B cell (primary cell): ENCODE measurements at regions not wholly inside any gene's neighbourhood (a gene's known extent, or its start where the extent isn't known, plus 50 kb on each side); places are given as distances from the start of the nearest gene placed in this dataset.

Experiments
- ATAC-seq: fragments of 200-7000 bp; cut with Tn5 transposase; one replicate; pipeline ENCODE4 v1.10.0; 2021; ENCODE audit warnings: low read depth, mild to moderate bottlenecking, moderate number of reproducible peaks, moderate library complexity
- CTCF ChIA-PET: fragments of 350-600 bp; sonication (Branson Sonifier 250); formaldehyde crosslinking; loops from one replicate; lab custom pipeline; 2021; ENCODE audit warnings: antibody characterized with exemption, inconsistent platforms; lab: Charles Lee
- POLR2A ChIA-PET: fragments of 350-600 bp; sonication (Branson Sonifier 250); formaldehyde crosslinking; loops from one replicate; lab custom pipeline; 2021; ENCODE audit warnings: antibody characterized with exemption; lab: Charles Lee
- DNase-seq: peaks from one replicate; pipeline ENCODE4 v3.0.0; 2013
- H2AFZ ChIP-seq: 2 replicates; pipeline ENCODE4 v1.6.1; 2012; ENCODE audit warnings: mild to moderate bottlenecking, low read depth, low read length; ENCODE audit not compliant: insufficient read depth, poor library complexity, severe bottlenecking
- H3K27ac ChIP-seq, 2 donors: 1 replicate in 1 of 2; 2 replicates in 1 of 2; pipeline ENCODE4 v1.5.1; 2012 to 2013; ENCODE audit warnings: low read length in 2 of 2, mild to moderate bottlenecking in 2 of 2, moderate library complexity in 1 of 2
- H3K27me3 ChIP-seq, 4 experiments: fragments of 200-600 bp in 1 of 4; sonication (generic) in 1 of 4; replicated peaks in 1 of 4; 1 replicate in 2 of 4; 2 replicates in 2 of 4; pipeline versions ENCODE4 v1.6.1 to v1.7.0; 2013 to 2016; ENCODE audit warnings: low read length in 3 of 4, mild to moderate bottlenecking in 2 of 4, mixed read lengths in 1 of 4, moderate library complexity in 1 of 4; ENCODE audit not compliant: insufficient read depth in 4 of 4, control insufficient read depth in 3 of 4; ENCODE audit errors: control extremely low read depth in 1 of 4
- H3K36me3 ChIP-seq, 2 experiments: replicated peaks in 1 of 2; 1 replicate in 1 of 2; 2 replicates in 1 of 2; pipeline versions ENCODE4 v1.6.1 to v1.7.1; 2013; ENCODE audit warnings: low read length in 1 of 2; ENCODE audit not compliant: insufficient read depth in 2 of 2, control insufficient read depth in 1 of 2; ENCODE audit errors: control extremely low read depth in 1 of 2, extremely low read depth in 1 of 2
- H3K4me1 ChIP-seq, 2 donors: fragments of 200-600 bp in 1 of 2; sonication (generic) in 1 of 2; 1 replicate in 1 of 2; 2 replicates in 1 of 2; pipeline versions ENCODE4 v1.5.1 to v1.6.1; 2013 to 2017; ENCODE audit warnings: low read length in 2 of 2; ENCODE audit not compliant: control insufficient read depth in 2 of 2, insufficient read depth in 2 of 2
- H3K4me2 ChIP-seq: replicated peaks from 2 replicates; pipeline ENCODE3; 2012; ENCODE audit warnings: mild to moderate bottlenecking, low read depth, low read length; ENCODE audit not compliant: poor library complexity, severe bottlenecking
- H3K4me3 ChIP-seq, 5 experiments: fragments of 200-600 bp in 1 of 5; sonication (generic) in 1 of 5; 1 replicate in 3 of 5; 2 replicates in 2 of 5; pipeline versions ENCODE4 v1.5.1 to v1.7.0; 2011 to 2016; ENCODE audit warnings: low read length in 4 of 5, mild to moderate bottlenecking in 4 of 5, low read depth in 2 of 5, control low read depth in 1 of 5, moderate library complexity in 1 of 5; ENCODE audit not compliant: insufficient read depth in 1 of 5; ENCODE audit errors: control extremely low read depth in 1 of 5, extremely low read depth in 1 of 5
- H3K79me2 ChIP-seq: fragments of 200-600 bp; sonication (generic); one replicate; pipeline ENCODE4 v1.6.0; 2016; ENCODE audit warnings: low read length; ENCODE audit not compliant: control insufficient read depth, insufficient read depth
- H3K9ac ChIP-seq: fragments of 200-600 bp; sonication (generic); 2 replicates; pipeline ENCODE4 v1.6.1; 2017; ENCODE audit warnings: mild to moderate bottlenecking, low read length, moderate library complexity
- H3K9me3 ChIP-seq, 3 donors: one replicate each; pipeline versions ENCODE4 v1.6.1 to v1.7.1; 2013; ENCODE audit warnings: low read length in 2 of 3; ENCODE audit not compliant: control insufficient read depth in 2 of 3, insufficient read depth in 1 of 3; ENCODE audit errors: control extremely low read depth in 1 of 3
- H4K20me1 ChIP-seq: 2 replicates; pipeline ENCODE4 v1.6.0; 2012; ENCODE audit warnings: mild to moderate bottlenecking, low read length; ENCODE audit not compliant: insufficient read depth, control insufficient read depth, poor library complexity, severe bottlenecking
- H3K27ac Mint-ChIP-seq: one replicate; pipeline ENCODE4 v1.8.0; 2021; ENCODE audit warnings: mixed read lengths
- H3K27me3 Mint-ChIP-seq: one replicate; pipeline ENCODE4 v1.8.0; 2021; ENCODE audit warnings: mixed read lengths
- H3K4me1 Mint-ChIP-seq: one replicate; pipeline ENCODE4 v1.8.0; 2021; ENCODE audit warnings: mixed read lengths
- H3K4me3 Mint-ChIP-seq: one replicate; pipeline ENCODE4 v1.8.0; 2021; ENCODE audit warnings: mixed read lengths
- H3K9me3 Mint-ChIP-seq: one replicate; pipeline ENCODE4 v1.8.0; 2022; ENCODE audit warnings: mixed read lengths; ENCODE audit not compliant: insufficient read depth
- EZH2 ChIP-seq: IDR thresholded peaks from 2 replicates; pipeline ENCODE4 v1.6.1; 2012; ENCODE audit warnings: borderline replicate concordance, low read depth, mild to moderate bottlenecking, moderate library complexity, low read length; ENCODE audit not compliant: insufficient read depth, poor library complexity, severe bottlenecking
- WGBS: methylation state at CpG from one replicate; pipeline ENCODE4 v1.1.5; 2013; ENCODE audit warnings: missing lambda C conversion rate; ENCODE audit not compliant: insufficient coverage; 5-methylcytosine and 5-hydroxymethylcytosine counted together
- intact Hi-C: fragments of 100-400 bp; cut with micrococcal nuclease; formaldehyde crosslinking; loops from one replicate; pipeline ENCODE4 v1.10.0; 2022
- TF ChIP-seq, protein P1 (sequence below): fragments of 200-600 bp; IDR thresholded peaks from one replicate; pipeline ENCODE4 v1.8.0; 2022; ENCODE audit warnings: antibody characterized with exemption, mild to moderate bottlenecking

- Histone ChIP-seq H3K27me3 (no peaks in the 10 kb centered on the region), H3K9ac (no peak overlapping the region), H2AFZ (no peak overlapping the region), H3K4me3 (no peak overlapping the region), H4K20me1 (no peaks in the 10 kb centered on the region), H3K4me1 (peaks cover 4 to 26% of the 10 kb centered on the region in 2 donors), H3K27ac (peak overlapping the region; percentile 82 to 95), H3K79me2 (no peaks in the 10 kb centered on the region), H3K9me3 (peaks cover 0 to 80% (median 33%) of the 10 kb centered on the region in 3 donors), H3K4me2 (no peak overlapping the region), H3K36me3 (no peaks in the 10 kb centered on the region)
- ChIA-PET CTCF (interaction anchor here (1.0 kb wide), 1 partner anchor 21 kb away, joined by 3 read pairs; no protein-coding TSS in a partner anchor), POLR2A (interaction anchor here (0.6 to 1.2 kb wide), 3 partner anchors 14 to 21 kb away, joined by 3 to 9 read pairs (median 4); no protein-coding TSS in a partner anchor)
- peak; percentile 83 for DNase-seq
- Mint-ChIP-seq H3K9me3 (peaks cover 9% of the 10 kb centered on the region), H3K27me3 (no peaks in the 10 kb centered on the region), H3K4me3 (peak overlapping the region; percentile 43), H3K27ac (peak overlapping the region; percentile 96), H3K4me1 (peaks cover 15% of the 10 kb centered on the region)
- intact Hi-C loops, result loop anchor here (1.0 kb wide), 2 partner anchors 20 to 38 kb away; no protein-coding TSS in a partner anchor
- TF ChIP-seq, protein P1, sequence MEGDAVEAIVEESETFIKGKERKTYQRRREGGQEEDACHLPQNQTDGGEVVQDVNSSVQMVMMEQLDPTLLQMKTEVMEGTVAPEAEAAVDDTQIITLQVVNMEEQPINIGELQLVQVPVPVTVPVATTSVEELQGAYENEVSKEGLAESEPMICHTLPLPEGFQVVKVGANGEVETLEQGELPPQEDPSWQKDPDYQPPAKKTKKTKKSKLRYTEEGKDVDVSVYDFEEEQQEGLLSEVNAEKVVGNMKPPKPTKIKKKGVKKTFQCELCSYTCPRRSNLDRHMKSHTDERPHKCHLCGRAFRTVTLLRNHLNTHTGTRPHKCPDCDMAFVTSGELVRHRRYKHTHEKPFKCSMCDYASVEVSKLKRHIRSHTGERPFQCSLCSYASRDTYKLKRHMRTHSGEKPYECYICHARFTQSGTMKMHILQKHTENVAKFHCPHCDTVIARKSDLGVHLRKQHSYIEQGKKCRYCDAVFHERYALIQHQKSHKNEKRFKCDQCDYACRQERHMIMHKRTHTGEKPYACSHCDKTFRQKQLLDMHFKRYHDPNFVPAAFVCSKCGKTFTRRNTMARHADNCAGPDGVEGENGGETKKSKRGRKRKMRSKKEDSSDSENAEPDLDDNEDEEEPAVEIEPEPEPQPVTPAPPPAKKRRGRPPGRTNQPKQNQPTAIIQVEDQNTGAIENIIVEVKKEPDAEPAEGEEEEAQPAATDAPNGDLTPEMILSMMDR, result no peak
- TF ChIP-seq EZH2, result no peak
- WGBS, result 87% methylated on average over 4 of the region's 7 CpGs
- ATAC-seq, result peak; percentile 58
These were observed 106.8 kb upstream of the C1orf174 start for GRCh38 chr1:4006676-4007374.

GRCh38 chr1:4010284-4010683 is 110.2 kb upstream of the C1orf174 start:
- 90% methylated on average over 6 of the region's 7 CpGs for WGBS
- Mint-ChIP-seq H3K27ac (peak overlapping the region; percentile 67), H3K4me1 (peaks cover 22% of the 10 kb centered on the region), H3K4me3 (no peak overlapping the region), H3K27me3 (no peaks in the 10 kb centered on the region), H3K9me3 (peaks cover 9% of the 10 kb centered on the region)
- ATAC-seq, result no peak
- no peak for DNase-seq
- Histone ChIP-seq H3K36me3 (no peaks in the 10 kb centered on the region), H3K79me2 (no peaks in the 10 kb centered on the region), H4K20me1 (no peaks in the 10 kb centered on the region), H3K4me1 (peaks cover 4 to 30% of the 10 kb centered on the region in 2 donors), H3K9ac (no peak overlapping the region), H3K27ac (no peak overlapping the region), H3K4me3 (no peak overlapping the region), H3K4me2 (no peak overlapping the region), H2AFZ (no peak overlapping the region), H3K27me3 (no peaks in the 10 kb centered on the region), H3K9me3 (peaks cover 0 to 58% (median 32%) of the 10 kb centered on the region in 3 donors)
- ChIA-PET CTCF (interaction anchor here (1.3 kb wide), 1 partner anchor 17 kb away, joined by 4 read pairs; no protein-coding TSS in a partner anchor), POLR2A (interaction anchor here (0.7 kb wide), 1 partner anchor 25 kb away, joined by 3 read pairs; no protein-coding TSS in a partner anchor)
- no peak for TF ChIP-seq EZH2
- TF ChIP-seq, protein P1, result no peak
- intact Hi-C loops, result no loop called here
